HG02642 (cell line): ENCODE measurements at regions not wholly inside any gene's neighbourhood (a gene's known extent, or its start where the extent isn't known, plus 50 kb on each side); places are given as distances from the start of the nearest gene placed in this dataset.

Experiments used
- ATAC-seq: cut with Tn5 transposase; IDR thresholded peaks from one replicate; pipeline ENCODE4 v1.9.1; 2021; ENCODE audit warnings: mild to moderate bottlenecking; ENCODE audit not compliant: unreplicated experiment, poor library complexity

DNA sequence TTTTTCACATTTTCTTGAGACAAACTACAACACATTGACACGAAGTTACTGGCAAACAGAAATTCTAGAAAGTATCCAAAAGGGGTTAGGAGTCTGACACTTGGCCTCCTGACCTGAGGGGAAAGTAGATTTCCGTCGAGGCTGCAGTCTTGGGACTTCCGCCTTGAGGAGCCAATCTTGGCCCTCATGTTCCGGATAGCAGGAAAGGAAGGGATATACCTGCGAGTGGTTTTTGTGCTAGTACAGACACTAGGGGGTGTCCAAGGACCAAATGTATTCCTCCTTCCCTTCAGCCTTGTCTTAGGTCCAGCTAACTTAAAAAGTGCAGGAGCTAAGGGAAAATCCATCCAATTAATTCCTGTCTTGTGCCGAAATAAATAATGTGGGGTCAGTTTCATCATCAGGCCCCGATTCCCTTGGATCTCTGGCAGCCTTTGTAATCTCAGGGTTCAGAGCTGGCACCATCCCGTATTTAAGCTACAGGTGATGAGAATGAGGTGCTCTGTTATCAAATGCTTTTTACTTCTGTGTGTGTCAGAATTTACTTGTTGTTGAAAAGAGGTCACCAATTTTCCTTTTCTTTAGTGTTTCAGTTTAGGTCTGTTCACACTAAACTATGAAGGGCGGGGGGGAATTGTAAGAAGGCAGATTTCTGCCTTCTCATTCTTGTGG, 330.2 kb upstream of the FANCL start:
- ATAC-seq: peak; percentile 87

DNA sequence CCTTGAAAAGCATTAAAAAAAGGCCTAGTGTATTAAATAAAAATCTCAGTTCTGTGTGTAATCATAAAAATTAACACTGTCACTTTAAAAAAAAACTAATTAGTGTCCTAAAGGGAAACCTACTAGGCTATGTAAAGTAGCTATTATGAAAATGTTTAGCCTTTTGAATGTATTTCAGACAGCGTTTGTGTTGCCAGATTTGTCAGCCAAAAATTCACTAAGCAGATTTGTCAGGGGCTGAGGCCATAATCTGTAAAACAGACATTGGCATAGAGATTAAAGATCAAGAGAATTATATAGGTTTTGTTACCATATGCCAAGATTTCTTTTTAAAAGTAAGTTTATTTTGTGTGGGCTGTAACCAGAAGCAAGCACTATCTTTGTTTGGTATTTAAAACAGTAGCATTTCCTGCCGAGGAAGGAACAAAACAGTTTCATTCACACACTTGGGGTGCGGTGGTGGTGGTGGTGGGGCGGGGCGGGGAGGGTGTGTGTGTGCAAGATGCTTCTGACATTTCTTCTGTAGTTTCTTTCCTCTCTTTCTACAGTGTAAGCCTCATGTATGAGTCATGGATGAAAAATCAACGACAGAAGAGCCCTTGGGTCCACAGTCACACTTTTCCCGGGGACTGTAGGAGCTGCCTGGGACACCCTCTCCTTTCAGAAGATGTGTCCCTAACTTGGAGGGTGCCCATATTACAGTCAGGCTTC, 328.5 kb upstream of the FANCL start:
- ATAC-seq: no peak

DNA sequence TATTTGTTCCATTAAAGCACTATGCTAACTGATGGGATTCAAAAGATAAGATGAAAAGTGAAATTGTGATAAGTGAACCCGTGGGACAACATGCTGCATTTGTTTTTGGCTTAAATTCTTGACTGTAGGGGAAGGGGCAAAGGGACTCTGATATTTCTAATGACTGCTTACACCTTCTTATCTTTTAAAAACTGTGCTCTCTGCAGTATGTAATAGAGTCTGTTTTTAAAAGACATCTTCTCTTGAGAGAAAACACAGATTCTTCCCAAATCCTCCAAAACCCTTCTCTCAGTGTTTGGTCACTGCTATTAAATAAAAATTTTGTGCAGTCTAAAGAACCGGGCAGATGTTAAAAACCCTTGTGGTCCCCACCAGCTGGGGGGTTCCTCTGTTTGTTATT, 327.8 kb upstream of the FANCL start:
- no peak for ATAC-seq

DNA sequence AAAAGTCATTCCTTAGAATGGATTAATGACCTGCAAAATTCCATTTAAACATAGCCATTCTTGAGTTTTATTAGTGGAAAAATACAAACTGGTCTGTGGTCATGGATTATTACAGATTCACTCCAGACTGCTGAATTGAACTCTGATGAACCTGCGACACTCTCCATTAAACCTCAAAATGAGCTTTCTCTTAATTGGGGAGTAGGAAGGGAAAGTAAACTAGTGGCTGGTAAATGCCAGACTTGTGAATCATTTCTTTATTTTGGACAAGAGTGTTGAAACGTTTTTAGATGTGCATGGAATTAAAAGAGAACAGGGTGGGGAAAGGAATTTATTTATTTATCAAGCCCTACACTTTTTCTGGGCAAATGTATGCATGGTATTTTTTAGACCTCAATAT, 321.2 kb upstream of the FANCL start:
- ATAC-seq: no peak

DNA sequence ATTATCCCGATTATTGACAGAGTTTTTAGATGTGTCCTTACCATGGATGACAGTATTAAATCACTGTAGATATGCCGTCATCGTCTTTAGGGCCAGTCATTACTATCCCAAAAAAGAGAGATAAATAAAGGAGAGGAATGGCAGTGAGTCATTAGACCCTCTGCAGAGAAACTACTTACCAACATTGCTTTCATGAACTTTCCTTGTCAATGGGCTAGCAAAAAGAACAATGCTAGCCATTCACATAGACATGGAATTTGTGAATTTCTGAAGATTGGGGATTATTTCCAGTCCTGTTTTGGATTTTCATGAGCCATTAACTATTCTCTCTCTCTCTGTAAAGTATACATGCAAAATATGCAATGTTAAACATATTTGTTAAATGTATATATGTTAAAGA, 319.4 kb upstream of the FANCL start:
- ATAC-seq: no peak

DNA sequence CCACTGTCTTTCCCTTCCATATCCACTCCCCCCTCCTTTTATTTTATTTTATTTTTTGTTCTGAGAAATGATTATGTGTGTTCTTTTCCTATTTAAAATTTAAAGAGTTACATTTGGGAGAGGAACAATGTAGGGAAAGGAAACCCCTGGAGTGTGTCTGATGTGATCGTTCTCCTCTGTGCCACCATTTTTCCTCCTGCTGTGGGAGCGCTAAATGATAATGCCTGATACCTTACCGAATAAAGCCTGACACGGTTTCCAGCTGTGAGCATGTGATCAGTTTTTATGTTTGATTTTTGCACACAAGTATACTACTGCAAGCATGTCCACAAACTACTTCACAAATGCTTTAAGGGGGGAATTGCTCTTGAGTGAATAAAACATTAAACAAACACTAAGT, 317.8 kb upstream of the FANCL start:
- no peak for ATAC-seq

DNA sequence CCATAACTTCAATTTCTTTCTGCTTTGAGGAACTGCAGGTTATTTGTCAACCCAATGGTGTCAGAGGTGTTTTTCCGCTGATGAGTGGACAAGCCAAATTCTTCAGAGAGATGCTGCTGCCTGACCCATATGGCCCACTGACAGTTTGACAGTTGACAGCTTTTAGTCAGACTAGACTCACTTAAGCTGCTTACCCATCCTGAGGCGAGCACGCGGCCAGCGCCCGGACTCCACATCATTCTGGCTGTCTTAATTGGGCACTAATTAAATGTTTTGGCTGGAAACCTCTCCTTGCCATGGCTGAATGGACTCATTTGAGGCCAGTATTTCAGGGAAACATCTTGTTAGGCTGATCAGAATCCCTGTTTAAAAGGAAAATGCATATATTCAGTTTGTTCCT, 316.1 kb upstream of the FANCL start:
- no peak for ATAC-seq

DNA sequence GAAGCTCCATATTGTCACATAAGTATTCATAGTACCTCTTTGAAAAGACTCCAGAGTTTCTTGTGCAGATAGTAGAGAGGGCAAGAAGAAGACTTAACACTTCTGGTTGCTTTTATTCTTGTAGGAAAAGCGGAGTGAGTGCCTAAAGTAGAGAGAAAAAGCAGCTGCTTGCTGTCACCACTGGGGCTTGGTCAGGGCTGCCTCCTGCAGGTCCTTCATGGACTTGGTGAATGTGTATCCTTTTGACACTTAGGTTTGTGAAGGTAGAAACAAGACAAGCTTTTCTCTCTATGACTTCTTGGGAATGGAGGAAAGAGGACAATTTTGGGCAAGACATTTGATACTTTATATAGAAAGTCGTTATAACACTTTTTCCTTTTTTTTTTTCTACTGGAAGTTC, 312.8 kb upstream of the FANCL start:
- ATAC-seq: no peak

DNA sequence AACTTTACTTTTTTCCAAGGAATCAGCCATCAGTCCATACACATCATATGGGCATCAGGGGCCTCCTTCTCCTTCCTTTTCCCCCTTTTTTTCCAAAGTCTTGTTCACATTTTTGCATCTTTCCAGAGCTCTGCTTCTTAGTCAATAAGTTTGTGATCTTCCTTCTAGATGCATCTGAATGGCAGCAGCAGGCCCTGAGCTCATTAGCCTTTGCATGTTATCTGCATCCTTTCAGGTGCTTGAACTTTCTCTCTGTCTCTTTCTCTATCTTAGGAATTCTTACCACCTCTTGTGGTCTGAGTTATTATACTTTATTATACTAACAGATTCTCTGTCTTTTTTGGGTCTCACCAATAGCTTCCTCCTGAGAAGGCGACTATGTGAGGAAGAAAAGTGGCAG, 312.4 kb upstream of the FANCL start:
- no peak for ATAC-seq

DNA sequence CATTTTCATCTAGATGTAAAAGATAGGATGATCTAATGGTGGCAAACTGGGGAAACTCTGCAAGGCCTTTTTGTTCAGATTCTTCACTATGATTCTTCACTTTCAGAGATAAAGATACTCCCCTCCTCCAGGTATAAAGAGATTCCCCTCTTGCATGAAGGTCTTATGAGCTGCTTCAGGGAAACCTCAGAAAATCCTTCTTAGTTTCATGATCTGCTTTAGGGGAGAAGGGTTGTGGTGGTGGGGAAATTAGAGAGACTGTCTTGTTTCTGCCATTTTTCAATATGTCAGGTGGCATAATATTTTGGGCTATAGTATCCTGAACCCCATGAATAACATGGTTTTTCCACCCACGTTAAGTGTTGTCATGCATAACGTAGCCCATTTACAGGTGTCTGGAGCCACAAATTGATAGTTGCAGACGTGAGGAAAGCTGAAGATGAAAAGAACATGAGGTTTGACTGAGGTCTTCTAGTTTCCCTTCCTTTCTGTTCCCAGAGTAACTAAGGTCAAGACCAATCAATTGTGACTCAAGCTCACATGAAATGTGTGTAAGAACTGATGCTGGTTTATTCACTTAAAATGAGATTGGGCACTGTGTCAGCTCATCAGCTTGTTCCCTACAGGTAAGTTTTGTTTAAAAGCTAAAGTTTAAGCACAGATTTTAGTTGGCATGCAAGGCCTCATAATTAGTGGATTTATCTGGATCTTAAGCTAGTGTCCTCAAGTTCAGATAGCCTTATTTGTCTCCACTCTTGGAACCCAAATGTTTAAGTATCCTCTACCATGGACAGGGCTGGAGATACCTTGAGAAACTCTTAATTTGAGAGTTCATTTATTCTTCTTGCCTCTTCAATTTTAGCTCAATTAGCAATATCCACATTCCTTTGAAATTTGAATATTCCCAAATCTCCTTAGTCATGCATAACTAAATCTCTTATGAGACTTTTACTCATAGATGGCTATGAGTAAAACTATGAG, 304.5 kb upstream of the FANCL start:
- ATAC-seq: no peak

DNA sequence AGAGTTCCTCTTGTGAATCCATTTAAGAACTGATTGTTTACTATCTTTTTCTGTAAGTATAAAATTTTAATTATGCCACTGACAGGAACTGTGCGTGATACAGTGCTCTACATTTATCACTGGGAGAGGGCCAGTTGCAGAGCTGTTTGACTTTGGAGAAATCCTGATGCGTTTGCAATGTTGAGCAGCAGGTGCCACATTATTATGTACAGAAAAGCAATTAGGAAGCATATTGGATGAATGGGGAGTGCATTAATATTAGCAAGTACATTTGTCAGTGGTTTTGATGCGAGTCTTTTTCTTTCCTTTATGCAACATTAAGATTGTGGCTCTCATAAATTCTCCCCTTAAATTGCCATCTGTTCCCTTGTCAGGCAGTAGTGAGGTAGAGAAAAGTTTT, 302.3 kb upstream of the FANCL start:
- no peak for ATAC-seq

DNA sequence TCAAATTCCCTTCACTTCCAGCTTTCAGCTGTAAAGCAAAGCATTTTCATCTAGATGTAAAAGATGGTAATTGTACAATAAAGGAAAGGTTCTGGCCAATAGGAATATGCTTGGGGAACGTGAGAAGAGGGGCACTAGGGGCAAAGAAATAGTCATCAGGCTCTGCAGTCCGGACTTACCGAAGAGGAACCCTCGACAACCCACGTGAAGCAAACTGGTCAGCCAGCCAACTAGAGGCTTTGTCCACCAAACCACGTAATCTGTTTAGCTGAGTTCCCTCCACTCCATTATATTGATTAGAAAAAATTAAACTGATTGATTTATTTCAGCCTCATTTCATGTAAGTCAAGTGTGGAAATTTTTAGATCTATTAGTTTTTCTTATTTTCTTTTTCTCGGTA, 300.4 kb upstream of the FANCL start:
- ATAC-seq: no peak

DNA sequence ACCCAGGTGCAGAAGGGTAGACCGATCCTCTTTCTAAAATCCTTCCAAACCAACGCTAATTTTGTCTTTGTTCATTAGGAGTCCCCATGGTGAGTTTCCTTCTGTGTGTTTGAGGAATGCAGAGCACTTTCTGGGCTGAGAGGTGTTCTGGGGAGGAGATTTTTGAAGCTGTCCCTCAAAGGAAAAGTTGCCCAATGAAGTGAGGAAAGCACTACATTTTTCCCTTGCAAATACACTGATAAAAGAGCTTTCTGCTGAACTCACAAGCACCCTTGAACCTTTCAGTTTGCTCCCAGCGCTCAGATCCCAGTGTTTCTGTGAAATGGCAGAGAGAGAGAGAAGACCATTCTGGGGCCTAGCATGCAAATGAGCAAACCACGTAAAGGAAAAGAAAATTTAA, 299.6 kb upstream of the FANCL start:
- ATAC-seq: no peak

DNA sequence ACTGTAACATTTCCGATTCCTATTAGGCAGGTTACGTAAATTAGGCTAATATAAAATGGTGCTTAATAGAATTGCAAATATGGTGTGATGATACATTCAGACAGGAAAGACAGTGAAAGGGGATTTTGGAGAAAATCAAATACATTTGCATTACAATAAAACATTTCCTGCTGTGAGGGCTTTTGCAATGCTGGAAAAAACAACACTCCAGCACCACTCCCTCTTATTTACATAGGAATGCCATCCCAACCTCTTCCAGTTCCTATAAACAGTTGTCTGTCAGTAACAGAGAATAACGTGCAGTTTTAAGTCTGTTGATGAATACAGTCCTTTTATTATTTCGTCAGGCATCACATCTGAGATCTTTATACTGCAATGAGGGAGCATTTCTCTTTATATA, 298.8 kb upstream of the FANCL start:
- ATAC-seq: no peak

DNA sequence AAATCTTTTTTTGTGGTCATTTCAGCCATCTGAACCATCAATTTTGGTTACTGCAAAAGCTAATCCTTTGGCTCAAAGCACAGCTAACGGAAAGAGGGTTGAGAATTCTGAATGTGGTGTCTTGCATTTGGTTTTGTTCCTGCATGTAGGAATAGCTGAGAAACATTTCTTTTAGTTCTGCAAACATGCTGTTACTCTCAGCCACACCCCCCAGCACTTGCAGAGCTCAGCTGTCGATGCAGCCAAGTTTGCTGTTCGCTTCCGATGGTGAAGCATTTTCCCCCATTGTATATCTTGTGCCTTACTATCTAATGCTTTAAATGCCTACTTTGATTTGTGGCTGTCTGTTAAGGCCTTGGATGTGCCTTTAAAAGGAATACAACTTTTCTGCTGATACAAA, 294.9 kb upstream of the FANCL start:
- ATAC-seq: no peak

DNA sequence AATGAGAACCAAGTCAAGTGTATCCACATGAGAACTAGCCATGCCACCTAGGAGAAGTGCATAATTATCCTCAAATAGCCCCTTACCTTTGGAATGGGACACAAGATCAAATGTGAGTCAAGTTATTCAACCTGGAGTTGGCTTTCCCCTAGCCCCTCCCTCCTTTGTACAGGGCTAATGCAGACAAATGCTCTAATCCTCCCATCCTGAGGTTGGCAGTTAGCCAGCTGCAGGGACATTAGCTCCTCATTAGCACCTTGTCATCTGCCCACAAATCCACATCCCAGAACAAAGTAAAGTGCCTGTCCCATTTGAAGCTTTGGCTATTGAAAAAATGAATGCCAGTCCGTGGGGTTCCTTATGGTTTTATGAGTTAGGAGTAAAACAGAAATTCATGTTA, 294.1 kb upstream of the FANCL start:
- no peak for ATAC-seq

DNA sequence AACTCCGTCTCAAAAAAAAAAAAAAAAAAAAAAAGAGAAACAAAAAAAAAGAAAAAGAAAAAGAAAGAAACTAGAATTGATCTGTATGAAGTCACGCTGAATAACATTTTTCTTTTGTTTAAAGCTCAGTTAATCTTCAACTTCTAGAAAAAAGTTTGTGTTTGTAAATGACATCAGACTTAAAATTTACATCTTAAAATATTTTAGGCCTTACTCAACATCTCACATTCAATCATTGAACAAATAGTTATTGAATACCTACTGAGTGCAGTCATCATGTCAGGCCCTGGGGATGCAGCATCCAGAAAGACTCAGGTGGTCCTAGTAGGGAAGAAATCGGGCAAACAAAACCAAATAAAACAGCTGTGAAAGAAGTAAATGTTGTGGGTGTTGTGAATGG, 292.3 kb upstream of the FANCL start:
- ATAC-seq: no peak

DNA sequence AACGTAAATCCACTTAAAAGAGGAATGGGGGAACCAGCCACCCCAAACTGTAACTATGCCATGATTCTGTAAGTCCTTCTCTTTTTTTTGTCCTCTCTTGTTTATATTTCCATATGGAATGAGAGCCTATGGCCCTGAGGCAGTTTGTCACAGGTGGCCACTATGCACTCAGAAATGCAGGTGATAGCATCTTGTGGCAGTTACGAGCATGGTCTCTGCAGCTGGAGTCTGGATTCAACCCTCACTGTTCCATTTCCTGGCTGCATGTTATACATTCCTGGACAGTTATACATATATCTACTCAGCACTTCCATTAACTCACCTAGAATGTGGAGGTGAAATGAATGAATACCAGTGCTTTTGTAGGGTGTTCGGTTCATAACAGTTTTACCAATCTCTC, 291.5 kb upstream of the FANCL start:
- no peak for ATAC-seq

DNA sequence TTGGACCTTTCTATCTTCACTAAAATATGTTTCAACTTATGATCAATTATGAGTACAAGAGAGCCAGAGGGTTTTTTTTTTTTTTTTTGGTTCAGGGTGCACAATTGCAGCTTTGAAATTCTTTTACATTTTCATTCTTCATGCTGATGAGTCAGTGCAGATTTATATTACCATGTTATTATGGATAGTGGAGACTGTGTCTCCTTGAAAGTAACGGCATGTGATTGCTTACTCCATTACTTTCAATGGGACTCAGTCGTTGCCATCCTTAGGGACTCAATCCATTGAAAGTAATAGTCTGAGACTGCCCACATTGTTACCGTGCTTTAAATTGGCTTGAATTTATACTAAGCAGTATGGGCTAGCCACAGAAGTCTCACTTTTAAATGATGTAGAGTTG, 286.5 kb upstream of the FANCL start:
- ATAC-seq: no peak

DNA sequence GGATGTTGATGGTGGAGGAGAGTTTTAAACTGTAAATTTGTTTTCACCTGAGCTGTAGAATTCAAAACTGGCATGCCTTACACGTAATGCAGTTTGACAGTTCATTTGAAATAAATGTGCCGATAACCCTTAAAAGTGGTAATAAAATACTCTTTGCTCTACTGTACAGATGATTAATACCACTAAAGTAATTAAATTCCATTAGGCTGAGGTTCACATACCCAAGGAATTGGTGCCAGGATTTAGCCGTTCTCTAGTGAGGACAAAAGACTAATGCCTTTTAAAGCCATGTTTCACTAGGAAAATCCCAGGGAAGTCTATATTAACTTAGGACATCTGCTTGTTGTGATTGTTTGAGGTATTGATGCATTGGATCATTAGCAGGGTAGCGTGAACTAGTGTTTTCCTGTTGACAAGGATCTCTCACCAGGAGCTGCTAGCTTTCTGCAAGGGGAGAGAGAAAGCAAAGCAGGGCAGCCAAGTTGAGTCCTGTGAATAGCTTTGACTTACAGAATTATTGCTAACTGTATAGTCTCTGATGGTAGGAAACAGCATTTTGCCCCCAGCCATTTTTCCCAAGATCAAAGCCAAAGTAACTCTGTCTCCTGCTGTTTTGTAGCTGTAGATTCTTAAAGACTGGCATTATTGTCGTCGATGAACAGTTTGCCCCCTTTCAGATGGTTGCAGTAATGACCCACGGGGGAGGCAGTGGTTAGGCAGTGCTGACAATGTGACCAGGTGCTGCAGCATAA, 280.9 kb upstream of the FANCL start:
- ATAC-seq: no peak

DNA sequence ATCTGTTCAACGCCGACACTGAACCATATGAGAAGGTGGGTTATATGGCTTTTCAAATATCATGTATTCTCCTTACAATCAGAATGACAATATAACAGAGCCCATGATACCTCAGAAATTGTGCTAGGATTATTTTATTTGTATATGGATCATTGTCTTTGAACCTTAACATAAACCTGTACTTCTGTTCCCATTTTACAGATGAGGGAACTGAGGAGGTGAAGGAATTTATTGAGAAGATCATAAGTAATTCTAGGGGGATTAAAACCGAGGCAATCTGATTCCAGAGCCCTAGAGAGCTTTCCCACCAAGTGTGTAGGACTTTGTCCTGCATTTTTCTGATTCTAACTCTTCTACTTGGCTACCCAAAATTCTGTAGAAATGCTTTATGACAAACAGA, 279.8 kb upstream of the FANCL start:
- ATAC-seq: no peak
